GM21360 (cell line): ENCODE measurements at regions not wholly inside any gene's neighbourhood (a gene's known extent, or its start where the extent isn't known, plus 50 kb on each side); places are given as distances from the start of the nearest gene placed in this dataset.
A peak's percentile ranks its signal among the peaks of the same experiment; 100 is the strongest.

Experiments
- ATAC-seq: cut with Tn5 transposase; IDR thresholded peaks from one replicate; pipeline ENCODE4 v1.9.1; 2021; ENCODE audit warnings: mild to moderate bottlenecking, moderate library complexity; ENCODE audit not compliant: unreplicated experiment

- ATAC-seq, result no peak
These were observed 395.7 kb upstream of the MAP3K7 start for GRCh38 chr6:90982581-90982980.

GRCh38 chr6:90982051-90982450, 395.2 kb upstream of the MAP3K7 start:
- ATAC-seq, result no peak

GRCh38 chr6:90978046-90978445, 391.2 kb upstream of the MAP3K7 start:
- no peak for ATAC-seq

DNA sequence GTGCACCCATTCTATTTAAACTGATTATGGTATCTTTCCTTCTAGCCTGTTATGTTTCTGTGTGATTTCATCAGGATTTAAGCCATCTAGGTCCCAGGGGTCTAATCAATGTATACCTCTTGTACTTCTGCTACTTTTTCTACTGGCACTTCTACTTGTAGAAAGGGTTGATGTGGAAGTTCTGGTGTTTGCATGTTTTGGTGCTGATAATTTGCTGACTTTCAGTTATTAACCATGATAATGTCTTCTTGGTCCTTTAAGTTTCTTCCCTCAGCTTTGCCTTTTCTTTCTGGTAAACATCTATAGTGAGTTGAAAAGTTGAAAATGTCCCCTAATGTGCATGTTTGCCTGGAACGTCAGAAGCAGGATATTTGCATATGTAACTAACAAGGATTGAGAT, 390.6 kb upstream of the MAP3K7 start:
- no peak for ATAC-seq

DNA sequence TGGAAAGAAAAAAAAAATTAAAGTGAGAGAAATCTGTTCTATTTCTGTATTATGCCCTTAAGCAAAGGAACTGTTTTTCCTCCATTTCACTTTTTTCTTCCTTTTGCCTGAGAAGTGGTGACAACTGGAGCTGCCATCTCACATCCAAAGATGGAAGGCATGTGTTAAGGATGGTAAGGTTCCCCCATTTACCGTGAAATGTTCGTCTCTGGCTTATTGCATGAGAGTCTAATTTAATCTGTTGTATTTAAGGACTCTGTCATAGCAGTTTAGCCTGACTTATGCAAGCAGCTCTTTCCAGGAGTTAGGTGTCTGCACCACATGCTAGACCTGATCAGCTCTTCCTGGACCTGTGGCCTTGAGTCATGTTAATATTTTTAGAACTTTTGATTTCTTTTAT, 389.5 kb upstream of the MAP3K7 start:
- no peak for ATAC-seq

GRCh38 chr6:90975741-90976140, 388.9 kb upstream of the MAP3K7 start:
- no peak for ATAC-seq

- no peak for ATAC-seq
These were observed 386.3 kb upstream of the MAP3K7 start for GRCh38 chr6:90973188-90973587.

DNA sequence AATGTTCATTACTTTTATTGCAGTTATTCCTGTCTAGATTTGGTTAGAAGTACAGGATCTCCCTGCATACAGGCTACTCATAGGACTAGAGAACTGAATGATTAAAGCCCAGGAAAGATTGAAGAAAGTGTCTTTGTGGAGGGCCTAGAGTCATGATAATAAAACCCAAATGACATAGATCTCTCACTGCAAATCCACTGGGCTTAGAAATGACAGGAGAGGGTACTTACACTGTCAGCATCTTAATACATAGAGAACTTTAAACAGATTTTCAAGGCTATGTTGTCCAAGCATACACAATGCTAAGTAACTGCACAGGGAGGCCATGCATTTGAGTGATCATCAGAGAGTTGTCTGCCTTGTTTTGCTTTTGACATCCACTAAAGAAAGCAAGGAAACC, 383.8 kb upstream of the MAP3K7 start:
- ATAC-seq, result no peak

- no peak for ATAC-seq
These were observed 380.6 kb upstream of the MAP3K7 start for GRCh38 chr6:90967471-90967870.

DNA sequence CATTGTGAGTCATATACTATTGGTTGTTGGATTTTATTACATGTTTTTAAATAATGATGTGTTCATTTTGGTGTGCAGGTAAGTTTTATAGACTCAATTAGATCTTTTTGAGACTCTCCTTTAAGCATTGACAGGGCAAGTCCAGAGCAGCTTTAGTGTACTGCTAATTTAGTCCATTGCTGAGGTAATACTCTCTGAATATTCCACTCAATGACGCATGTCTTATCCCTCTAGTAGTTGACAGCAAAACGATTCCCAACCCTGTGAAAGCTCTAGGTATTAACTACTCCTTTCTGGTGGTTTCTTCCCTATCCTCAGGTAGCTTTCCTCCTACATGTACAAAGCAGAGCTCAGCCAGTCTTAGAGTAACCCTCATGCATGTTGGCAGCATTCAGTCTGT, 373.5 kb upstream of the MAP3K7 start:
- no peak for ATAC-seq

DNA sequence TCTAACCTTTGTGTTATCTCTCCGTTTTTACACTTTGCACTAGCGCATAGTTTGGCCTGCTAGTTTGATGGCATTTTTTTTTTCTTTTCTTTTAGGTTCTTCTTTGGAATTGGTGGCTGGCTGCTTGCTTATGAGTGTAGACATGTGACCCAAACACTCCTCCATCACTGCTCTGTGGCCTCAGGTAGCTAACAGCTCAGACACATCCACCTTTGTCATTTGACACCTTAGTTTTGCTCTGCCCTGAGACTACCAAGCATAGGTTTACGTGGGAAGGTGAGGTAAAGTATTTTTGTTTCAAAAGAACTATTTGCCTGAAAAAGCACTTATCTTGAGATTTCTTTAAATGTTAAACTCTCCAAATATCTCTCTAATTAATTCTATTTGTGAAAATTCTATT, 368.4 kb upstream of the MAP3K7 start:
- no peak for ATAC-seq

DNA sequence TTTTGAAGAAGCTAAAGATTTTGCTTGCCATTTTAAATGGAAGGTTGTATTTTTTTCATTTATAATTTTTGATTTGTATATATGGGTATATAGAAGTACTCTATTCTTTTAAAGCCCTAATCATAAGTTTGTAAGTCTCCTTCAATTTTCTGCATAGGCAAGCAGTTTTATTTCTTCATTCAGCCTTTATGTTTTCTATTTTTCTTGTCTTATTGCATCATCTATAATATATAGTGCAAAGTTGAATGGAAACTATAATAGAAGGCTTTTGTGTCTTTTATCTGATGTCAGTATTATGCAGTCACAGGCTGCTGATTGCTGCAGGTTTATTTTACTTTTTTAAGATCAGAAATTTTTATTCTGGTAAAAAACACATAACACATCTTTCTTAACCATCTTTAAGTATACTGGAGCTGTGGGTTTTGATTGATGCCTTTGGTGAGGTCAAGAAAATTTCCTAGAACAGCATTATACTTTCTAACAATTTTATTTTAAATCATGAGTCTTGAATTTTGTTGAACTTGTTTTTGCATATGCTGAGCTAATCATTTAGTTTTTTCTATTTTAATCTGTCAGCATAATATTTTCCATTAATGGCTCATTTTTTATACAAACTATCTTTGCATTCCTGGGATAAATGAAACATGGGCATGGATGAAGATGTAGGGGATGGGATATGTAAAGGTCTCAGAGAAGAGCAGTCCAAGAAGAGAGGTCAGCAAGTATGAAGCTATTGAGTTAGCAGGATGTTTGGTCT, 366.7 kb upstream of the MAP3K7 start:
- no peak for ATAC-seq

DNA sequence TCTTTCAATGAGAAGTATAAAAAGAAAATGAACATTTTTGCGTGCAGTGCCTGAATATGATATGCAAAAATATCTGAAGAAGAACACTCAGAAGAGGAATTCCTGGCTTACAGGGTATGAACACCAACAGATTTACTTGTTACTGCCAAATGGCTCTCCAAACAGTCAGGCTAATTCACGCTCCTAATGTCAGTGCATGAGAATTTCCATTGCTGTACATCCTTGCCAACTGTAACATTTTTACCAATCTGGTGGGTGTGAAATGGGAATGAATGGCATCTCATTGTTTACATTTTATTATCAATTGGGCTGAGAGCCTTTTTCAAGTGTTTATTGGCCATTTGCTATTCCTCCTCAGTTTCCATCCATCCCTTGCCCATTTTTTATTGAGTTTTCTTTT, 365.3 kb upstream of the MAP3K7 start:
- ATAC-seq, result no peak

DNA sequence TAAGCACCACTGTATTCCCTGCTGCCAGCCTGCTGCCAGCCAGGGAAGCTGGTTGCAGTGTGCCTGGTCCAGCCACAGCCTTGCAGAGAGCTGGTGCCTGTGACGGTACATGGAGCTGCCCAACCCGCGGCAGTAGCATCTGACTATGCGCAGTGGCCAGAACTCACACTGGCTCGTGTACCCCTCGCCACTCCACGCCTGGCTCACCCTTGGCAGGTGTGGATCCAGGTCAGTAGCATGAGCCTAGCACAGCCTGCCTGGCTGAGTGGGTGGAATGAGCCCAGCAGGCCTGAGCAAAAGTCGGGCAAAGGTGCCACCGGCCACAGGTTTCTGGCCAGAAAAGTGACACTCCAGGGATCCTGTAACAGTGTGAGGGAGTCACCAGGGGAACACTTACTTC, 361.7 kb upstream of the MAP3K7 start:
- ATAC-seq, result no peak

GRCh38 chr6:90947184-90948064, 360.6 kb upstream of the MAP3K7 start:
- ATAC-seq, result no peak

- ATAC-seq, result no peak
These were observed 355.0 kb upstream of the MAP3K7 start for GRCh38 chr6:90941885-90942284.

DNA sequence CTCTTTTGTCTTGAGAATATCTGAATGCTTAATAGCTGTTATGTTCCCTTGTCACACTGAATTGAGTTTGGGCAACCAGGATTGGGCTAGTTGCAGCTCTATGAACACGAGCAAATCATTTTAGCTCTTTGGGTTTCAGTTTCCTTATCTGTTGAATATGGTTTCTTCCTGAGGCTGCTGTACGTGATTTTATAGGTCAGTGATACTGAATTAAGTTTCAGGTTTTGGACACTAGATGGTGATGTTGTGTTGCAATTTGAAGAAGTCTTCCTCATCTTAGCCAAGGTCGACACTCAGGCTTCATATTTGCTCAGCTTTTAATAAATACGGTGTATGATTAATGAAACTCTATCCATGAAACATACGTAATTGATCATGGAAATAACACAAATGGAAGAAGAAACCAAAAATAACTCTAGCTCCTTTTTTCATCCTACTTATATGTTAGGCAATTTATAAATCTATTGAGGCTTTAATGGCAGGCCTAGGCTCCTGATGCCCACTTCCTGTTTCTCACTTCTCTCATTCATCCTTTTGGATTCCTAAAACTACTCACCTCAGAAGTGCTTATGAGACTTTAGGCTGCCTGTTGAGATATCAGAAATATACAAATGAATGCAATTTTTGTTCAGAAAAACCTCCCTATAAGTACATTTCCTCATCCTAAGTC, 354.1 kb upstream of the MAP3K7 start:
- peak; percentile 98 for ATAC-seq

GRCh38 chr6:90939906-90940305, 353.0 kb upstream of the MAP3K7 start:
- no peak for ATAC-seq

- no peak for ATAC-seq
These were observed 351.2 kb upstream of the MAP3K7 start for GRCh38 chr6:90938122-90938521.

GRCh38 chr6:90936286-90936685, 349.4 kb upstream of the MAP3K7 start:
- no peak for ATAC-seq

- no peak for ATAC-seq
These were observed 348.1 kb upstream of the MAP3K7 start for GRCh38 chr6:90934966-90935365.

- ATAC-seq, result no peak
These were observed 347.2 kb upstream of the MAP3K7 start for GRCh38 chr6:90934081-90934480.
